NB4 (cell line): ENCODE measurements at regions not wholly inside any gene's neighbourhood (a gene's known extent, or its start where the extent isn't known, plus 50 kb on each side); places are given as distances from the start of the nearest gene placed in this dataset.

Source experiments
- DNase-seq: peaks from one replicate; pipeline ENCODE4 v3.0.0; 2010; ENCODE audit warnings: low read depth
- H3K4me3 ChIP-seq: one replicate; pipeline ENCODE4 v1.5.1; 2011; ENCODE audit warnings: mild to moderate bottlenecking, low read depth, low read length, moderate library complexity
- MYC ChIP-seq: IDR thresholded peaks from 2 replicates; pipeline ENCODE4 v1.6.1; 2011; ENCODE audit warnings: low read depth, low read length
- POLR2A ChIP-seq: IDR thresholded peaks from 2 replicates; pipeline ENCODE4 v1.6.1; 2011; ENCODE audit warnings: mild to moderate bottlenecking; ENCODE audit not compliant: insufficient read length; ENCODE audit errors: extremely low read depth
- TF ChIP-seq, protein P1 (sequence below): IDR thresholded peaks from one replicate; pipeline ENCODE4 v1.5.1; 2012; ENCODE audit warnings: low read depth, low read length
- TF ChIP-seq, protein P2 (sequence below): IDR thresholded peaks from 2 replicates; pipeline ENCODE4 v1.6.1; 2011; ENCODE audit warnings: low read depth, low read length

DNA sequence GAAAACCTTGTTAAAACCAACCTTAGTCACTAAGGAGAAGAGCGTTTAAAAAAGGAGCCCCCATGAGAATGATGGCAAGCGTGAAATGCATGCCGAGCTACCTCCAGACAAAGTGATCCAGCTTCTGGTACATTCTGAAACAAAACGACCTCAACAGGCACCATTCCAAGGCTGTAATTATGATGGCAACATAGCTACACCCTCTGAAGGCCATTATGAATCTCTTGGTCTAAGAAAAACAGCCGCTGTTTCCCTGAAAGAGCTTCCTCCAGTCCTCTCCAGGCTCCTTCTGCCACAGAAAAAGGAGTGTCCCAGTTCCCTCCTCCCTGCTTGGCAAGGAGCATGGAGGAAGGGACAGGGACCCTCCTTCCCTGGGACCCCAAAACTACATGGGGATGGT is 50.0 kb upstream of the ABLIM1 start:
- no peak for DNase-seq
- TF ChIP-seq, protein P1, sequence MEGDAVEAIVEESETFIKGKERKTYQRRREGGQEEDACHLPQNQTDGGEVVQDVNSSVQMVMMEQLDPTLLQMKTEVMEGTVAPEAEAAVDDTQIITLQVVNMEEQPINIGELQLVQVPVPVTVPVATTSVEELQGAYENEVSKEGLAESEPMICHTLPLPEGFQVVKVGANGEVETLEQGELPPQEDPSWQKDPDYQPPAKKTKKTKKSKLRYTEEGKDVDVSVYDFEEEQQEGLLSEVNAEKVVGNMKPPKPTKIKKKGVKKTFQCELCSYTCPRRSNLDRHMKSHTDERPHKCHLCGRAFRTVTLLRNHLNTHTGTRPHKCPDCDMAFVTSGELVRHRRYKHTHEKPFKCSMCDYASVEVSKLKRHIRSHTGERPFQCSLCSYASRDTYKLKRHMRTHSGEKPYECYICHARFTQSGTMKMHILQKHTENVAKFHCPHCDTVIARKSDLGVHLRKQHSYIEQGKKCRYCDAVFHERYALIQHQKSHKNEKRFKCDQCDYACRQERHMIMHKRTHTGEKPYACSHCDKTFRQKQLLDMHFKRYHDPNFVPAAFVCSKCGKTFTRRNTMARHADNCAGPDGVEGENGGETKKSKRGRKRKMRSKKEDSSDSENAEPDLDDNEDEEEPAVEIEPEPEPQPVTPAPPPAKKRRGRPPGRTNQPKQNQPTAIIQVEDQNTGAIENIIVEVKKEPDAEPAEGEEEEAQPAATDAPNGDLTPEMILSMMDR, result no peak
- TF ChIP-seq POLR2A (no peak), MYC (no peak)
- TF ChIP-seq, protein P2, sequence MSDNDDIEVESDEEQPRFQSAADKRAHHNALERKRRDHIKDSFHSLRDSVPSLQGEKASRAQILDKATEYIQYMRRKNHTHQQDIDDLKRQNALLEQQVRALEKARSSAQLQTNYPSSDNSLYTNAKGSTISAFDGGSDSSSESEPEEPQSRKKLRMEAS, result no peak
- H3K4me3 ChIP-seq, result no peak overlapping the region

DNA sequence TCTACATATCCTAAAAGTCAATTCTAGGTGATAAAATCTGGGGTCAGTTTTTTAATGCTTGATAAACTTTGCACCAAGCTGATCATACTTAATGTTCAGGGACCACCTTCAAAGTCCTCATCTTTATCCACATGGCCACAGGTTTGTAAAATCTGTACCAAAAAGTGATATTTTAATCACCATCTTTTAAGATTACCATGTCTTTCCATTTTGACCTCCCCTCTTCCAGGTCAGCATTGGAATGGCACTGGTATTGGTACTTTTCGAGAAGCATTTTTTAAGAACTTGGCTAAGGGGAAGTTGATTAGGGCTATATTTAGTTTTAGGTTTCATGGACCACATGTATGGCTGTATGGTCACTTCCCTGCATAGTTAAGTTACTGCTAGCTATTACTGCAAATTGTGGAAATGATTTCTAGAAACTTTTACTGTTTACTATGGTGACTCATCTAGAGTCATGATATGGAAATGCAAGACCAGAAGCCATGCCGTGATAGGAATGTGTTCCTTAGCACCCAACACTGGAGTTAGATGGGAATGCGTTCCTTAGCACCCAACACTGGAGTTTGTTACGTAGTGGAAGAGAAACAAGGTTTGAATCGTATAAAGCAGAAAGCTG is 50.8 kb upstream of the ABLIM1 start:
- DNase-seq, result no peak
- H3K4me3 ChIP-seq, result no peak overlapping the region
- TF ChIP-seq POLR2A, result no peak
- no peak for TF ChIP-seq MYC
- TF ChIP-seq, protein P1, result no peak
- TF ChIP-seq, protein P2, result no peak

DNA sequence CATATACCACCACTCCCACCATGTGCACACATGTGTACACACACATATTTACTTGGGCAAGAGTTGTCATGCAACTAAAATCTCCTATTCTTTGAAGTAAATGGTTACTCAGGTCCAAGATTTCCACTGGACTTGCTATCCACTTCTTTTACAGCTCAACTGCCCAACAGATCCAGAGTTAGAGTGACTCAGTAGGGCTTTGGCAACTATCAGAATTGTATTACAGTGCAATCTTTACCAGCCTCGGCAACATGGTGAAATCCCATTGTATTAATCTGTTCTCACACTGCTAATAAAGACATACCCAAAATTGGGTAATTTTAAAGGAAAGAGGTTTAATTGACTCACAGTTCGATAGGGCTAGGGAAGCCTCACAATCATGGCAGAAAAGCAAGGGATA is 51.9 kb upstream of the ABLIM1 start:
- no peak for DNase-seq
- H3K4me3 ChIP-seq, result no peak overlapping the region
- TF ChIP-seq, protein P2, result no peak
- TF ChIP-seq MYC (no peak), POLR2A (no peak)
- TF ChIP-seq, protein P1, result no peak

DNA sequence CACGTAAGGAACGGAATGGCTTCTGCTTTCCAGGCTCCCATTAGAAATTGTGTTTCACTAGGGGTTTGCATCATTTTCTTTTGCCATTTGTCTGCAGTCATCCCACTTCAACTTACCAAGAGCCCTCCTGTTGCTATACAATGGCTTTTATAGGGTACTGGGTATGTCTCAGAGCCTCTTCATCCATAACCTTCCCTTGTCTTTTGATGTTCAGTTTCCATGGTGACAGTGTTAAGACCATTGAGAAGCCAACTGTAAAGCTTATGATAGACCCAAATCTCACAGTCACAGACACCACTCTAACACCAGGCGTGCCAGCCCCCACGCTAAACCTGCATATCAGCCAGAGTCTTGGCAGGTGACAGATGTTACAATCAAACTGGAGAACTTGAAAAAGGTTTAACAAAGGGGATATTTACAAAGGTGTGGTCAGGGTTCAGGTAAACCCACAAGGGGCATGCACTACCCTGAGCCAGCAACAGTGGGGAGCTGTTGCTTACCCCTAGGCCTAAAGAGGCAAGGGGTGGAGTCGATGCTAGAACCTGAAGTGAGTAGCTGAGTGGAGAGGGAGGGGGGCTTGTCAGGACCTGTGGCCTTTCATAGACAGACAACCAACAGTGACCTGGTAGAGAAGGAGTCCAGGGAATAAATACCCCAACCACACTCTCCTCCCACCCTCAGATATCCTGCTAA is 53.2 kb upstream of the ABLIM1 start:
- no peak for DNase-seq
- no peak overlapping the region for H3K4me3 ChIP-seq
- TF ChIP-seq, protein P1, result no peak
- TF ChIP-seq POLR2A, result no peak
- TF ChIP-seq MYC, result no peak
- TF ChIP-seq, protein P2, result no peak

DNA sequence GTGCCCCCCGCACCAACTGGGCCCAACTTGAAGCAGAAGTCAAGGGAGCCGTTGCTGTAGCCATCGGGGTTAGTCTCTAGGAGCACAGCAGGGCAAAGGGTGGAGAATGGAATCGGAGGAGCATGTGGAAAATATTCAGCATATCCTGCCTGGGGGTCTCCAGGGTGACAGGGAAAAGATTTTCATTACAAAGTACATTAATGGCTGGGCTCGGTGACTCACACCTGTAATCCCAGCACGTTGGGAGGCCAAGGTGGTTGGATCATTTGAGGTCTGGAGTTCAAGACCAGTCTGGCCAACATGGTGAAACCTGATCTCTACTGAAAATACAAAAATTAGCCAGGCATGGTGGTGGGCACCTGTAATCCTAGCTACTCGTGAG is 53.8 kb upstream of the ABLIM1 start:
- no peak for DNase-seq
- H3K4me3 ChIP-seq, result no peak overlapping the region
- TF ChIP-seq POLR2A (no peak), MYC (no peak)
- TF ChIP-seq, protein P2, result no peak
- TF ChIP-seq, protein P1, result no peak
